ENCODE measurements at regions not wholly inside any gene's neighbourhood (a gene's known extent, or its start where the extent isn't known, plus 50 kb on each side); places are given as distances from the start of the nearest gene placed in this dataset.
"Not testable (repeated sequence)": the region's sequence is repeated elsewhere in the genome, so short reads cannot be mapped to it uniquely, and the experiment has no call there.

GRCh38 chr5:104909803-104910202 lies 1347.2 kb upstream of the NUDT12 start:
- TF ChIP-seq, protein P1, sequence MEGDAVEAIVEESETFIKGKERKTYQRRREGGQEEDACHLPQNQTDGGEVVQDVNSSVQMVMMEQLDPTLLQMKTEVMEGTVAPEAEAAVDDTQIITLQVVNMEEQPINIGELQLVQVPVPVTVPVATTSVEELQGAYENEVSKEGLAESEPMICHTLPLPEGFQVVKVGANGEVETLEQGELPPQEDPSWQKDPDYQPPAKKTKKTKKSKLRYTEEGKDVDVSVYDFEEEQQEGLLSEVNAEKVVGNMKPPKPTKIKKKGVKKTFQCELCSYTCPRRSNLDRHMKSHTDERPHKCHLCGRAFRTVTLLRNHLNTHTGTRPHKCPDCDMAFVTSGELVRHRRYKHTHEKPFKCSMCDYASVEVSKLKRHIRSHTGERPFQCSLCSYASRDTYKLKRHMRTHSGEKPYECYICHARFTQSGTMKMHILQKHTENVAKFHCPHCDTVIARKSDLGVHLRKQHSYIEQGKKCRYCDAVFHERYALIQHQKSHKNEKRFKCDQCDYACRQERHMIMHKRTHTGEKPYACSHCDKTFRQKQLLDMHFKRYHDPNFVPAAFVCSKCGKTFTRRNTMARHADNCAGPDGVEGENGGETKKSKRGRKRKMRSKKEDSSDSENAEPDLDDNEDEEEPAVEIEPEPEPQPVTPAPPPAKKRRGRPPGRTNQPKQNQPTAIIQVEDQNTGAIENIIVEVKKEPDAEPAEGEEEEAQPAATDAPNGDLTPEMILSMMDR (IDR thresholded peaks at IDR 0.05): no peak
- Histone ChIP-seq H3K4me3 (no peak overlapping the region), H3K4me1 (no peaks in the 10 kb centered on the region), H3K36me3 (no peaks in the 10 kb centered on the region), H3K9me3 (no peaks in the 10 kb centered on the region), H3K27me3 (no peaks in the 10 kb centered on the region), H3K27ac (no peak overlapping the region)
- intact Hi-C loops (cut with DNase I): no loop called here
- DNase-seq (no peak), ATAC-seq (no peak)

GRCh38 chr5:104904561-104904960 lies 1342.0 kb upstream of the NUDT12 start:
- Histone ChIP-seq H3K4me1 (no peaks in the 10 kb centered on the region), H3K27ac (no peak overlapping the region), H3K36me3 (no peaks in the 10 kb centered on the region), H3K27me3 (no peaks in the 10 kb centered on the region), H3K4me3 (no peak overlapping the region), H3K9me3 (no peaks in the 10 kb centered on the region)
- intact Hi-C loops (cut with DNase I): no loop called here
- ATAC-seq: no peak
- TF ChIP-seq, protein P1 (IDR thresholded peaks at IDR 0.05): no peak
- DNase-seq: no peak

- Histone ChIP-seq H3K4me1 (no peaks in the 10 kb centered on the region), H3K36me3 (no peaks in the 10 kb centered on the region), H3K9me3 (no peaks in the 10 kb centered on the region), H3K4me3 (no peak overlapping the region), H3K27me3 (no peaks in the 10 kb centered on the region), H3K27ac (no peak overlapping the region)
- intact Hi-C loops (cut with DNase I): no loop called here
- TF ChIP-seq, protein P1 (IDR thresholded peaks at IDR 0.05): no peak
- DNase-seq (no peak), ATAC-seq (no peak)
These were observed 1341.4 kb upstream of the NUDT12 start for GRCh38 chr5:104903941-104904340.

DNA sequence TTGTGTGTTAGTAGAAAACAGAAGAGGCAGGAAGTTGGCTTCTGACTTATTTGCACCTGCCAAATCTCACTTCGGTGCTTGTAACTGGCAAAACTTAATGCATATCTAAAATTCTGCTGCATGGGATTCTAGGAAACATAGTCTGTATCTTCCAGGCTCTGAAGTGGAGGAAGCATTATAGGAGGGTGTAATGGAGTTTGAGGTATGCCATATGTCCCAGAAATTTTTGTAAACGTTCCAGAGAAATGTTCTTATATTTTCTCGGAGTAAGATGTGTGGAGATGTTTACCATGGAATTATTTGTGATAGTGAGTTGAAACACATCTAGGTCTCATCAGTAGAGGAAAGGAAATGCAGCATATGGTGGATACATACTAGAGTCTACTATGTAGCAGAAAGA lies 1329.0 kb upstream of the NUDT12 start:
- ATAC-seq: no peak
- DNase-seq: no peak
- no peak overlapping the region for H3K27ac ChIP-seq

GRCh38 chr5:104890767-104891166 lies 1328.2 kb upstream of the NUDT12 start:
- Histone ChIP-seq H3K27ac (no peak overlapping the region), H3K9me3 (no peaks in the 10 kb centered on the region), H3K4me3 (no peak overlapping the region), H3K4me1 (no peaks in the 10 kb centered on the region), H3K36me3 (no peaks in the 10 kb centered on the region), H3K27me3 (no peaks in the 10 kb centered on the region)
- ATAC-seq (no peak), DNase-seq (no peak)
- TF ChIP-seq, protein P1 (IDR thresholded peaks at IDR 0.05): no peak
- intact Hi-C loops (cut with DNase I): no loop called here

More for the DNA sequence above, 1329.0 kb upstream of the NUDT12 start:
- Histone ChIP-seq H3K27me3 (no peaks in the 10 kb centered on the region), H3K4me1 (no peaks in the 10 kb centered on the region), H3K4me3 (no peak overlapping the region), H3K9me3 (no peaks in the 10 kb centered on the region), H3K36me3 (no peaks in the 10 kb centered on the region)
- intact Hi-C loops (cut with DNase I): no loop called here
- TF ChIP-seq, protein P1 (IDR thresholded peaks at IDR 0.05): no peak

- H3K4me1 ChIP-seq: peaks cover 2% of the 10 kb centered on the region
- ATAC-seq (no peak), DNase-seq (no peak)
- no peak overlapping the region for H3K4me3 ChIP-seq
- no peaks in the 10 kb centered on the region for H3K9me3 ChIP-seq
- TF ChIP-seq, protein P1 (IDR thresholded peaks at IDR 0.05): no peak
- no peaks in the 10 kb centered on the region for H3K27me3 ChIP-seq
- H3K27ac ChIP-seq: no peak overlapping the region
- intact Hi-C loops (cut with DNase I): no loop called here
- no peaks in the 10 kb centered on the region for H3K36me3 ChIP-seq
These were observed 1296.8 kb upstream of the NUDT12 start for GRCh38 chr5:104859437-104859836.

DNA sequence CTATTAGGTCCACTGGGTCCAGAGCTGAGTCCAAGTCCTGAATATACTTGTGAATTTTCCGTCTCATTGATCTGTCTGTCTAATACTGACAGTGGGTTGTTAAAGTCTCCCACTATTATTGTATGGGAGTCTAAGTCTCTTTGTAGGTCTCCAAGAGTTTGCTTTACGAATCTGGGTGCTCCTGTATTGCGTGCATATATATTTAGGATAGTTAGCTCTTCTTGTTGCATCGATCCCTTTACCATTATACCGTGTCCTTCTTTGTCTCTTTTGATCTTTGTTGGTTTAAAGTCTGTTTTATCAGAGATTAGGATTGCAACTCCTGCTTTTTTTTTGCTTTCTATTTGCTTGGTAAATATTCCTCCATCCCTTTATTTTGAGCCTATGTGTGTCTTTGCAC lies 1289.5 kb upstream of the NUDT12 start:
- intact Hi-C loops (cut with DNase I); H3K27ac ChIP-seq; H3K9me3 ChIP-seq; DNase-seq; H3K27me3 ChIP-seq; H3K4me1 ChIP-seq; H3K4me3 ChIP-seq; ATAC-seq; H3K36me3 ChIP-seq: not testable (repeated sequence)
